GM12874 (cell line): ENCODE measurements at regions not wholly inside any gene's neighbourhood (a gene's known extent, or its start where the extent isn't known, plus 50 kb on each side); places are given as distances from the start of the nearest gene placed in this dataset.

Source experiments
- CTCF ChIP-seq: IDR thresholded peaks from 2 replicates; pipeline ENCODE4 v1.5.1; 2011; ENCODE audit warnings: low read depth, mild to moderate bottlenecking, control low read depth, low read length, moderate library complexity; ENCODE audit not compliant: insufficient read depth

- TF ChIP-seq CTCF: no peak
Measured at GRCh38 chr3:107100137-107100536, 277.1 kb upstream of the CCDC54 start.

GRCh38 chr3:107100573-107100972, 276.7 kb upstream of the CCDC54 start:
- no peak for TF ChIP-seq CTCF

- no peak for TF ChIP-seq CTCF
Measured at GRCh38 chr3:107103786-107104185, 273.5 kb upstream of the CCDC54 start.

- no peak for TF ChIP-seq CTCF
Measured at GRCh38 chr3:107106316-107106715, 270.9 kb upstream of the CCDC54 start.

- TF ChIP-seq CTCF: no peak
Measured at GRCh38 chr3:107106907-107107306, 270.3 kb upstream of the CCDC54 start.

GRCh38 chr3:107110596-107111305, 266.5 kb upstream of the CCDC54 start:
- TF ChIP-seq CTCF: no peak

GRCh38 chr3:107111872-107112271, 265.4 kb upstream of the CCDC54 start:
- no peak for TF ChIP-seq CTCF
